Transverse colon (tissue), 3 donors: ENCODE measurements at regions not wholly inside any gene's neighbourhood (a gene's known extent, or its start where the extent isn't known, plus 50 kb on each side); places are given as distances from the start of the nearest gene placed in this dataset.

Experiments
- CTCF ChIP-seq, 5 experiments: fragments of 200-600 bp in 3 of 5; fragments of 450-650 bp in 2 of 5; sonication (generic) in 3 of 5; IDR thresholded peaks; 1 replicate in 2 of 5; 2 replicates in 3 of 5; pipeline ENCODE4 v1.5.1; 2016 to 2017; ENCODE audit warnings: antibody characterized with exemption in 5 of 5, inconsistent platforms in 3 of 5, mild to moderate bottlenecking in 2 of 5, moderate library complexity in 1 of 5
- POLR2A ChIP-seq: fragments of 450-650 bp; IDR thresholded peaks from one replicate; pipeline ENCODE4 v1.6.1; 2016; ENCODE audit warnings: antibody characterized with exemption, mild to moderate bottlenecking, moderate library complexity

- no peak for TF ChIP-seq CTCF (IDR thresholded peaks at IDR 0.05)
- no peak for TF ChIP-seq POLR2A
Measured at GRCh38 chr3:67719333-67719732, 64.9 kb upstream of the SUCLG2 start.
